Fibroblast of pulmonary artery (primary cell): ENCODE measurements at regions not wholly inside any gene's neighbourhood (a gene's known extent, or its start where the extent isn't known, plus 50 kb on each side); places are given as distances from the start of the nearest gene placed in this dataset.
"Not testable (repeated sequence)": the region's sequence is repeated elsewhere in the genome, so short reads cannot be mapped to it uniquely, and the experiment has no call there.

ENCODE experiments used
- DNase-seq: peaks from one replicate; pipeline ENCODE4 v3.0.0-alpha.2; 2010; ENCODE audit warnings: low read depth
- H3K4me3 ChIP-seq: replicated peaks from 2 replicates; pipeline ENCODE4 v1.5.1; 2011; ENCODE audit warnings: low read depth, mild to moderate bottlenecking, control low read depth, low read length, moderate library complexity
- TF ChIP-seq, protein P1 (sequence below): IDR thresholded peaks from 2 replicates; pipeline ENCODE4 v1.5.1; 2011; ENCODE audit warnings: mild to moderate bottlenecking, control low read depth, low read length, inconsistent platforms; ENCODE audit errors: missing control alignments

DNA sequence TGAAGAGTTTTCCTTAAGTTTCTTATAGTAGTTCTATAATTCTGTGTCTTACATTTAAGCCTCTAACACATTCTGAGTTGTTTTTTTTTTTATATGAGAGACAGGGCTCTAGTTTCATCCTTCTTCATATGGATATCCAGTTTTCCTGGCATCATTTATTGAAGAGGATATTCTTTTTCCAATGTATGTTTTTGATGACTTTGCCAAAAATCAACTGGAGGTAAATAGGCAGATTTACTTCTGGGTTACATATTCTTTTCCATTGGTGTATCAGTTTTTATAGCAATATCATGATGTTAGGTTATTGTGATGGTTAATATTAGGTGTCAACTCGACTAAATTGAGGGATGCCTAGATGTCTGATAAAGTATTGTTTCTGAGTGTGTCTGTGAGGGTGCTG lies 650.7 kb upstream of the GRID2 start:
- TF ChIP-seq, protein P1, sequence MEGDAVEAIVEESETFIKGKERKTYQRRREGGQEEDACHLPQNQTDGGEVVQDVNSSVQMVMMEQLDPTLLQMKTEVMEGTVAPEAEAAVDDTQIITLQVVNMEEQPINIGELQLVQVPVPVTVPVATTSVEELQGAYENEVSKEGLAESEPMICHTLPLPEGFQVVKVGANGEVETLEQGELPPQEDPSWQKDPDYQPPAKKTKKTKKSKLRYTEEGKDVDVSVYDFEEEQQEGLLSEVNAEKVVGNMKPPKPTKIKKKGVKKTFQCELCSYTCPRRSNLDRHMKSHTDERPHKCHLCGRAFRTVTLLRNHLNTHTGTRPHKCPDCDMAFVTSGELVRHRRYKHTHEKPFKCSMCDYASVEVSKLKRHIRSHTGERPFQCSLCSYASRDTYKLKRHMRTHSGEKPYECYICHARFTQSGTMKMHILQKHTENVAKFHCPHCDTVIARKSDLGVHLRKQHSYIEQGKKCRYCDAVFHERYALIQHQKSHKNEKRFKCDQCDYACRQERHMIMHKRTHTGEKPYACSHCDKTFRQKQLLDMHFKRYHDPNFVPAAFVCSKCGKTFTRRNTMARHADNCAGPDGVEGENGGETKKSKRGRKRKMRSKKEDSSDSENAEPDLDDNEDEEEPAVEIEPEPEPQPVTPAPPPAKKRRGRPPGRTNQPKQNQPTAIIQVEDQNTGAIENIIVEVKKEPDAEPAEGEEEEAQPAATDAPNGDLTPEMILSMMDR, result no peak
- no peak for DNase-seq
- no peak overlapping the region for H3K4me3 ChIP-seq

DNA sequence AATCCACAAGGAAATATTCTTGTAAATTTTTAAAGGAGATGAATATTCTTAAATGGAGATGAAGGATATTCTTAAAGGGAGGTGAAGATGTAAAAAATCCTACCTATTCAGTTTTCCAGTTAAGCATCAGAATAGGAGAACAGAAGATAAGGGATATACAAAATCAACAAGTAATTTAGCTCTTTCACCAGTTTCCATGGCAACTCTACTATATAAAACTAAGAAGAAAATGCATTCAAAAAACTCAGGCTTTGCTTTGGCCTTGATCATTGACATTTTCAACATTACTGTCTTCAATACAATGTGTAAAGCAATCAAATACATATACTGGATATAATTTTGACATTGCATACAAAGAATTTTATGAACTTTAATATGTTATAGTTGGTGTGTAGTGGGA lies 622.7 kb upstream of the GRID2 start:
- TF ChIP-seq, protein P1, result no peak
- no peak overlapping the region for H3K4me3 ChIP-seq
- DNase-seq, result no peak

DNA sequence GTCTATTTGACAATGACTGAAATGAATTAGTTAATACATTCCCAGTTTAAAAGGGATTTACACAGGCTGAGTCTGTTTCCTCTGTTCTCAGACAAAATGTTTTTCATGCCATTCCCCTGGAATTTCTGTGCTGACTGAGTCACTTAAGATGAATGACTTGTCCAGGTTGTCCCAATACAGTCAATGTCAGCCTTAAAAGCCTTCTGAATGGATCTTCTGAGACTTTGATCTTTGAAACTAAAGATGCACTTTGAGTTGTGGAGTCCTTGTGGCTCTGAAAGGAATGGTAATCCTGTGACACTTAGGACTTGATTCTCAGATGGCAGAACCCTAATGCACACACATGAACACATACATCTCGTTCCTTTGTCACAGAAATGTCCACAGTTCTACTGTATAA lies 622.2 kb upstream of the GRID2 start:
- DNase-seq, result peak; percentile 7
- TF ChIP-seq, protein P1, result no peak
- no peak overlapping the region for H3K4me3 ChIP-seq

DNA sequence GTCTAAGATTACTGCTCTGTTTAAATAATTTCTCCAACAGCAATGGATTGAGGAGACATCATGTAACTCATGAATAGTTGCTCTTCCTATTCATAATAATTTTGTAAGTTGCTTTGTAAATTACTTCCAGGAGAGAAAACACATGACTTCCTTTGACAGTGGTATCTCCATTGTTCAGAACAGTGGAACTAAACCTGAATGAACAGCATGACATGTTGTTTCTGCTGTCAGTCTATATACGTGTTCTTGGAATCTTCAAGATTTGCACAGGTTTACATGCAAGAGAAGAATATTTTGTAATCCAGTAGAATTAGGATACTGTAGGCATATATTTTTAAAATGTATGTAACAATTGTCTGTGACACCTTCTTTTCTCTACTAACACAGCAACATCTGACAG lies 618.8 kb upstream of the GRID2 start:
- H3K4me3 ChIP-seq, result no peak overlapping the region
- TF ChIP-seq, protein P1, result no peak
- DNase-seq, result no peak

DNA sequence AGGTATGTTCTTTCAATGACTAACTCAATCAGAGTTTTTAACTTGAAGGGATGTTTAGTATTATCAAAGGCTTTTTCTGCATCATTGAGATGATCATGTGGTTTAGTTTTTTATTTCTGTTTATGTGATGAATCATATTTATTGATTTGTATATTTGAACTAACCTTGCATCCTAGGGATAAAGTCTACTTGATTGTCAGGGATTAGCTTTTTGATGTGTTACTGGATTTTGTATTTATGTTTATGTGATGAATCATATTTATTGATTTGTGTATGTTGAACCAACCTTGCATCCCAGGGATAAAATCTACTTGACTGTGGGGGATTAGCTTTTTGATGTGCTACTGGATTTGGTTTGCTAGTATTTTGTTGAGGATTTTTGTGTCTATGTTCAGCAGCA lies 615.4 kb upstream of the GRID2 start:
- no peak for DNase-seq
- no peak overlapping the region for H3K4me3 ChIP-seq
- TF ChIP-seq, protein P1, result no peak

DNA sequence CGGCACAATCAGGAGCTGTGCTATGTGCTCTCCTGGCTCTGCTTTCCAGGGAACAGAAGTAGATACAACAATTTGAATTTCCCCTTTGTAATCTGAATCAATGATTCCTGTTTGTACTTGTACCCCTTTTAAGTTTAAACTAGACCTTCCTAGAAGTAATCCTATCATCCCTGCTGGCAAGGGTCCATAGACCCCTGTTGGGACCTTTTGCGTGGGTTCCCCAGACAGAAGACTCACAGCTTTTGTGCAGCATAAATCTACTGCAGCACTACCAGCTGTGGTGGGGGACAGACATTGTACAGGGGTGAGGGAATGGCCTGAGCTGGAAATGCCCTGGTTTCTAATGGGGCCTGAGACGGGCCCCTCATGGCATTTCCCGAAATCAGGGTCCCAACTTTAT lies 604.1 kb upstream of the GRID2 start:
- not testable (repeated sequence) for DNase-seq, H3K4me3 ChIP-seq

DNA sequence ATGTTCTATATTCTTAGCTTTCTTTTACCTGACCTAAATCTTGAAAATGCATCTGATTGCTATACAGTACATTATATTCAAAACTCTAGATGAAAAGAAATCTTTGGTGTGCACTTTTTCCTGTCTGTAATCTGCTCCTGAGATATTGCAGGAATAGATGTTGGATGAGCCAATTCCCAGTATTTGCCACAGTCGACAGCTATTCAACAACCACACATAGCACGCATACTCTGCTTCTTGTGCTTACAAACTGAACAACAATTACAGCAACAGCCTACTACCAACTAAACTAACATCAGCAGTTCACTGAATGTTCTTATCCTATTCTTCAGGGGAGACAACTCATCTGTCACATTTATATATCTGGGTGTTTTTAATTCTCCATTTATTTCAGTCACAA lies 573.9 kb upstream of the GRID2 start:
- TF ChIP-seq, protein P1, result no peak
- DNase-seq, result no peak
- H3K4me3 ChIP-seq, result no peak overlapping the region

DNA sequence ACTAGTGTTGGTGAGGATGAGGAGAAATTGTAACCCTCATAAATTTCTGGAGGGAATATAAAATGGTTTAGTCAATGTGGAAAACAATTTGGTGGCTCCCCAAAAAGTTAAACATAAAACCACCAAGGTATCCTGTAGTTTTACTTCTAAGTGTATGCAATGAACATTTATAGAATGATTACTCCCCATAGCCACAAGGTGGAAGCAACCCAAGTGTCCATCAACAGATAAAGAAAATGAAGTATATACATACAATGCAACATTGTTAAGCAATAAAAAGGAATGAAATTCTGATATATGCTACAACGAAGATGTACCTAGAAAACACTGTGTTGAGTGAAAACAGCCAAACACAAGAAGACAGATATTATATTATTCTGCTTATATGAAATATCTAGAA lies 569.1 kb upstream of the GRID2 start:
- TF ChIP-seq, protein P1, result peak; percentile 49
- DNase-seq, result peak; percentile 55
- H3K4me3 ChIP-seq, result no peak overlapping the region

DNA sequence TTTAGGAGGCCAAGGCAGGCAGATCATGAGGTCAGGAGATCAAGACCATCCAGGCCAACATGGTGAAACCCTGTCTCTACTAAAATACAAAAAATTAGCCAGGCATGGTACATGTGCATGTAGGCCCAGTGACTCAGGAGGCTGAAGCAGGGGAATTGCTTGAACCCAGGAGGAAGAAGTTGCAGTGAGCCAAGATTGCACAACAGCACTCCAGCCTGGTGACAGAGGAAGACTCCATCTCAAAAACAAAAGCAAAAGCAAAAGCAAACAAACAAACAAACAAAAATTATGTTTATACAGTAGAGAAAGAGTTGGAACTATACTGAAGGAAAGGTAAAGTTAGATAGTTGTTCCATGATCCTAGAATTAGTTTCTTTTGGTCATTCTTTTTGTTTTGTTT lies 564.9 kb upstream of the GRID2 start:
- not testable (repeated sequence) for DNase-seq, H3K4me3 ChIP-seq
